Effector CD8-positive, alpha-beta T cell (primary cell): ENCODE measurements at regions not wholly inside any gene's neighbourhood (a gene's known extent, or its start where the extent isn't known, plus 50 kb on each side); places are given as distances from the start of the nearest gene placed in this dataset.
"Not testable (repeated sequence)": the region's sequence is repeated elsewhere in the genome, so short reads cannot be mapped to it uniquely, and the experiment has no call there.

ENCODE experiments used
- DNase-seq: peaks from one replicate; lab custom pipeline; 2025; lab: John Stamatoyannopoulos, UW

DNA sequence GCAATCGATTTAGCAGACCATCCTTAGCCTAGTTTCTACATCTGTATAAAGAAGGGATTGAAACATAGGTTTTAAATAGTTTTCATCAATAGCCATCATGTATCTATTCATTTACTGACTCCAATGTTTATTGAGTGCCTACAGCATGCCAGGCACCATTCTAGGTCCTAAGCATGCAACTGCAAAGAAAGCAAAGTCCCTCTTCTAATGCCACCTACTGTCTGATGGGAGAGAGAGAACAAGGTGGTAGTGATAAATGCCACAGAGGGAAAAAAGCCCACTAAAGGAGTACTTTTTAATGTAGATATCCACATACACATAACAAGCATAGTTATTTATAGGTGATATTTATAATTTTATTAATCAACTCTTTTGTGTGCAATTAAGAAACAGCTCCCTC lies 67.6 kb upstream of the PPARGC1A start:
- no peak for DNase-seq

DNA sequence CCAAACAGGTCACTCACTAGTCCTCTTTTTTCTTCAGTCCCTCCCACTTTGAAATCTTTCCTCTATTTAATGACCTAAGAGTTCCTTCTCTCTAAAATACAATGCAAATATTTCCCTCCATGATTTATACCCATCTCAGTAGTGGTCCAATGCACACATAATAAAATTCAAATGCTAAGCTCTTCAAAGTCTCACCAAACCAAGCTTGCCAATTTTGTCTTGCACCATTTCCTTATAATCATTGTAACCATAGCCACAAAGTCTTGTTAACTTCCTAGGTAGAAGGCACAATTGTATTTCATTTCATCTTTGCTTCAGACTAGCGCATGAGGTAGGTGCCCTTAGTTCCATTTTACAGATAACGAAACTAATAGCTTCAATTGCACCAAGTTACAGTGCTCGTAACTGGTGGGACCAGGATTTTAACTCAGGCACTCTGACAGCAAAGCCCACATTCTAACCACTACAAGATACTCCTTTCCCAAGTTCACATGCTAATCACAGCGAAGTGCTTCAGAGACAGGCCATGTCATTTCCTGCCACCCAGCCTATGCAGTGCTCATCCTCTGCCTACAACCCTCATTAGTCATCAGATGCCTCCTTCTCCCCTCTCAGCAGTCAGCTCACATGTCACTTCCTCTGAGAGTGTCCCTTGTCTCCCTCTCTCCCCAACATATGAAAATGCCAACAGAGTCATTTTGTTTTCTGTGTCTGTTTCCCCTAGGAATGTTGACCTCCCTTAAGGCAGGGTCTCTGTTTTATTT lies 66.9 kb upstream of the PPARGC1A start:
- no peak for DNase-seq

DNA sequence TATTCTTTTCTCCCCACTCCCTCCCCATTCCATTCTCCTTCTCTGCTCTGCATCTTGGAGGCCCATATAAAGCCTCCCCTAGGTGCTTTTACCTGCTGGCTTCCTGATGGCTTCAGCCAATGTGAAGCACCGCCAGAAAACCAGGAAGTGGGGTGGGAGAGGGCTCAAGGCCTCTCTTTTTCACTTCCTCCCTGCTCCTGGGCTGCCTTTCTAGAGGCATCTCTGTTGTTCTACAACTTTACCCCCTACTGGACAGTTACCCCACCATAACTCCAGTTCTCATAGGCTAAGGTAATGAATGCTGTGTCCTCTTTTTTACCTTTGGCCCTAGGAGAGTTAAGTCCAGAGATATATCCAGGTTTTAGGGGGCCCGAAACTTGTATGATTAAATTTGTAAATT lies 62.4 kb upstream of the PPARGC1A start:
- DNase-seq: no peak

DNA sequence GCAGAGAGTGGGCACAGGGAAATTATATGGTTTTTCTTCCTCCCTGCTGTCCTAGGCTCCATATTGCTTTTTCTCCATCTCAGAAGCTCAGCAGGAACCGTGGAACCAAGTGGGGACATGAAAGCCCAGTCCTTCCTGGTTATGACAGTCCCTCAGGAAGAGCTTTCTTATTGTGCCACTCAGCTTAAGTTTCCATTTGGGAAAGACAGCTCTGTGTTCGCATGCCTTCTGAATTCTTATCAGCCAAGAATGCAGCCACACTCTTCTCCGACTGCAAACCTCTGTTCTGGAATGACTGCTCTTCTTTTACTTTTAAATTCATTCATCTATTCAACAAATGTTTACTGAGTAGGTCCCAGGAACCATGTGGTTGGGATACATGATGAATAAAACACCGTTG lies 58.0 kb upstream of the PPARGC1A start:
- no peak for DNase-seq

DNA sequence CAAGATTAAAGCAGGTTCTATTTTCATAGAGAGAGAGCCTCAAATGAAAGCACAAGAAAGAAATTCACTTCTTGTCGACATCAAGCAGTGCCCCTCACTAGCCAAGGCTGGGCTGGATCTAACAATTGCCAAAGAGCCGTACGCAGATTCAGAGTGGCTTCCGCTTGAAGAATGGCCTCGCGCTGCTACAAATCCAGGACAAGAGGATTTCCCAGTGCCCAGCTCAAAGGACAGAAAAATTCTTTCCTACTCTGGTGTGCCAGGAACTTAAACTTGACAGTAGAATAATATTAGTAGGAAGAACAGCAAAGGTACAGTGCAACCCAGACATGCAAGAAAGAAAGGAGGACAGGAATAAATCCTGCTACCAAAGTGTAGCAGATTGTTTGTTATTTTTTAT lies 56.5 kb upstream of the PPARGC1A start:
- no peak for DNase-seq

DNA sequence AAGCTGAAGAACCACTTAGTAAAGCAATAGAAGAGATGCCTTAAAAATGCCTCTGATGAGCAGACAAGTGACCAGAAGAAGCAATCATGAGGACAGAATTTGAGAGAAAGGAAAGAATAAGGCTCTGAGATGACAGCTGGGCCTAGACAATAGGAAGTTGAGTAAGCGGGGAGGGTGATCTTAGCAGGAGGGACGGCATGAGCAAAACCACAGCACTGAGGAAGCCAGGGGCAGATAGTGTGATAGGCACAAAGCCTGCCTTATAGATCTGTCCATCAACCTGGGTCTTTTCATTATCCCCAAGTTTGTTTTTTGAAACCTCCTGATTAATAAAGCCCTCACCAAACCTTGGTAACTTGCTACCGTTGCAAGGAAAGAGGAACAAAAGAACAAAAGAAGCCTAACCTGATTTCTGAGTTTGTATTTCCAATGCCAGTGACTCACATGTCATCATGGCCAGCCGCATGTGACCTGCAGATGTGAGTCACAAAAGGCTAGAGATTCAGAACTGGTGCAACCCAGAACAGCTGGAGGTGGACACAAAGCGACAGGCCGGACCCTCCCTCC lies 55.7 kb upstream of the PPARGC1A start:
- no peak for DNase-seq

DNA sequence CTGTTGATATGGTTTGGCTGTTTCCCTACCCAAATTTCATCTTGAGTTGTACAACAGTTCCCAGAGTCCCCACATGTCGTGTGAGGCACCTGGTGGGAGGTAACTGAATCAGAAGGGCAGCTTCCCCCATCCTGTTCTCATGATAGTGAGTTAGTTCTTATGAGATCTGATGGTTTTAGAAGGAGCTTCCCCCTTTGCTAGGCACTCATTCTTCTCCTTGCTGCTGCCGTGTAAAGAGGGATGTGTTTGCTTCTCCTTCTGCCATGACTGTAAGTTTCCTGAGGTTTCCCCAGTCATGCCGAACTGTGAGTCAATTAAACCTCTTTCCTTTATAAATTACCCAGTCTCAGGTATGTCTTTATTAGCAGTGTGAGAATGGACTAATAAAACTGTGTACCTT lies 54.7 kb upstream of the PPARGC1A start:
- not testable (repeated sequence) for DNase-seq

DNA sequence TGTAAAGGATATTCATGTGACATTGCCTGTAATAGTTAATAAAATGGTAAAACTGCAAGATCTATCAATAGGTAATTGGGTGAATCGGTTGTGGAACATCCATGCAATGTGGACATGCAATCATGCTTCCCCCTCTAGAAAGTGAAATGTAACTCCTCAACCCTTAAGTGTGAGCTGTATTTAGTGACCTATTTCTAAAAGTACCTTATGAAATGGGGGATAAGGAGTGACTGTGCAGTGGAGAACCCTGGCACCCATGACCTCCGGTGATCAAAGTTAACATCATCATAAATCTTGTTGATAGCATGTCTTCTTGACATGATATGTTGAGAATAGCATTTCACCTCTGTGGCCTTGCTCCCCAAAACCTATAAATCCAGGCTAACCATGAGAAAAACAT lies 53.6 kb upstream of the PPARGC1A start:
- no peak for DNase-seq

DNA sequence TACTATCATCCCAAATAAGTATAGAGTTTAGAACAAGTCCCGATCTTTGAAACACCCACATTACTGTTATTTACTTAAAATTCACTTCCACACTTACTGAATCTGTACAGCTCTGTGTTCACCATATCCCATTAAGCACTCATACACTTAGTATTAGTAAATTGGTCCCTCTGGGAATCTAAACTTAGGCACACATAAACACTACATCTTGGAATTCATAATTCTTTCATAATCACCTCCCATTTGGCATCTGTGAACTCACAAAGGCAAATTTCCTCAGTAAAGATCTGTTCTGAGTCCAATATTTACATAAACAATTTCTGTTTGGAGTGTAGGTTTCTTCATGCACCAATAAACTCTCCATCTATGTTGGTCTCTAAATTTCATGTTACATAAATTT lies 52.6 kb upstream of the PPARGC1A start:
- DNase-seq: no peak
